Heart left ventricle (tissue), 16 donors: ENCODE measurements at regions not wholly inside any gene's neighbourhood (a gene's known extent, or its start where the extent isn't known, plus 50 kb on each side); places are given as distances from the start of the nearest gene placed in this dataset.

ENCODE experiments used
- ATAC-seq, 4 donors: fragments of 200-7000 bp; cut with Tn5 transposase; one replicate each; pipeline ENCODE4 v1.9.1; 2020 to 2022; ENCODE audit warnings: moderate library complexity in 4 of 4, mild to moderate bottlenecking in 3 of 4, moderate number of reproducible peaks in 1 of 4
- DNase-seq, 5 donors: peaks; one replicate each; pipeline ENCODE4 v3.0.0-alpha.2; 2020
- H3K27ac ChIP-seq, 12 donors: fragments of 200-600 bp; sonication (generic) in 4 of 12; one replicate each; pipeline versions ENCODE4 v1.5.0 to v1.8.0; 2016 to 2022; ENCODE audit warnings: mild to moderate bottlenecking in 2 of 12
- H3K27me3 ChIP-seq, 9 donors: fragments of 200-600 bp; sonication (generic) in 2 of 9; one replicate each; pipeline versions ENCODE4 v1.5.1 to v1.8.0; 2016 to 2022; ENCODE audit warnings: mild to moderate bottlenecking in 3 of 9
- H3K36me3 ChIP-seq, 9 donors: fragments of 200-600 bp; sonication (generic) in 2 of 9; one replicate each; pipeline versions ENCODE4 v1.5.0 to v1.8.0; 2018 to 2022; ENCODE audit warnings: mild to moderate bottlenecking in 2 of 9
- H3K4me1 ChIP-seq, 12 donors: fragments of 200-600 bp; sonication (generic) in 4 of 12; one replicate each; pipeline versions ENCODE4 v1.5.0 to v1.8.0; 2016 to 2022; ENCODE audit warnings: mild to moderate bottlenecking in 3 of 12
- H3K4me3 ChIP-seq, 12 donors: fragments of 200-600 bp; sonication (generic) in 4 of 12; one replicate each; pipeline versions ENCODE4 v1.5.0 to v1.8.0; 2017 to 2022; ENCODE audit warnings: mild to moderate bottlenecking in 9 of 12, moderate library complexity in 4 of 12
- H3K9me3 ChIP-seq, 12 donors: fragments of 200-600 bp; sonication (generic) in 4 of 12; one replicate each; pipeline versions ENCODE4 v1.5.0 to v1.8.0; 2016 to 2022; ENCODE audit warnings: mild to moderate bottlenecking in 1 of 12
- POLR2A ChIP-seq, 2 donors: fragments of 450-650 bp; IDR thresholded peaks; one replicate each; pipeline ENCODE4 v1.6.1; 2017; ENCODE audit warnings: antibody characterized with exemption in 2 of 2, mild to moderate bottlenecking in 2 of 2, moderate library complexity in 2 of 2
- WGBS, 4 donors: extraction: QIAGEN DNeasy Blood & Tissue Kit in 2 of 4; methylation state at CpG; one replicate each; pipeline versions ENCODE4 v1.1.5 to v1.1.7; 2013 to 2018; 5-methylcytosine and 5-hydroxymethylcytosine counted together
- intact Hi-C, 10 donors: fragments of 100-400 bp; cut with DNase I; formaldehyde crosslinking; loops; one replicate each; pipeline versions ENCODE4 v1.11.1 to v1.14.2; 2022
- TF ChIP-seq, protein P1 (sequence below), 12 donors: fragments of 200-600 bp; sonication (generic) in 4 of 12; IDR thresholded peaks; one replicate each; pipeline versions ENCODE4 v1.5.0 to v1.8.0; 2018 to 2022; ENCODE audit warnings: antibody characterized with exemption in 12 of 12, mild to moderate bottlenecking in 5 of 12
- donor health status: ischemic (EF 13 %, LVEDD 7.1; RV severe dilation, severe dysfunction).
- donor health status: healthy with polysubstance abuse.
- donor health status: DM: no; HTN: yes; CAD: no.
- donor health status: DM: no; HTN: no; CAD: no.
- donor health status: ischemic (EF 25% LVEDD 6.9; RV normal size, moderate dysfunction).
- donor health status: ischemic (EF 25% LVEDD 5.7; RV mildly dilated, moderate dysfunction).
- donor health status: healthy.
- donor health status: DM: yes; HTN: yes; CAD: no.
- donor health status: ischemic (EF 35%, LVEDD 5.7; RV mildly dilated, moderate dysfunction).
- donor health status: nonischemic (EF 11% LVEDD 7.7; RV severe dilation, severe dysfunction).
- donor health status: DM: yes; HTN: yes; CAD: no.
- donor health status: PGD.
- donor health status: ischemic (EF 29% LVEDD 5.4; RV normal size, mild dysfunction).
- donor health status: nonischemic (EF 23%, LVEDD 6.1; RV moderate dilation, normal function).

DNA sequence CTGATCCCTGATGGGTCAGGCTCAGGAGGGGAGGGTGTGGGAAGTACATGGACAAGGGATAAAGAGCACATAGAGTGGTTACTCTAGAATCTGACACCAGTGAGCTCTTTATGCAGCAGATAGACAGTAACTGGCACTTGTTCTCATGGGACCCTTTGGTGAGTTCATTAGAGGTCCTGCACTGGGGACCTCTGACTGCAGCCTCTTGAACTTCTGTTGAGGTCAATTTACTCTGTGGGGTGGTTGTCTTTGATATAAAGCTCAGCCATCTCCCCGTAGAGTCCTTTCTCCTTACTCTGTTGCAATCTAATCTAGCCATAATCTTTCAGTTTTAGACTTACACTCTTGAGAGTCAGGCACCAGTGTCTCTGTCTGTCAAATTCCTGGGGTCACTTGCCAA, 222.4 kb downstream of the GPAT3 start:
- intact Hi-C loops, result no loop called here
- 61 to 85% (median 74%) methylated on average over 1 of the region's 1 CpG for WGBS, 4 donors
- Histone ChIP-seq H3K27ac (no peak overlapping the region), H3K36me3 (no peaks in the 10 kb centered on the region), H3K4me3 (no peak overlapping the region), H3K4me1 (no peaks in the 10 kb centered on the region), H3K27me3 (no peaks in the 10 kb centered on the region), H3K9me3 (no peaks in the 10 kb centered on the region)
- ATAC-seq, result no peak
- no peak for TF ChIP-seq POLR2A (IDR thresholded peaks at IDR 0.05)
- DNase-seq, result no peak

GRCh38 chr4:83757121-83757621, 221.3 kb downstream of the GPAT3 start:
- DNase-seq (no peak), ATAC-seq (peak in 3 of 4 donors; percentile 36 to 78 (median 42))
- no peaks in the 10 kb centered on the region for H3K27me3 ChIP-seq
- no peak overlapping the region for H3K4me3 ChIP-seq
- H3K4me1 ChIP-seq, result no peaks in the 10 kb centered on the region
- no peaks in the 10 kb centered on the region for H3K36me3 ChIP-seq
- H3K27ac ChIP-seq, result no peak overlapping the region
- no peaks in the 10 kb centered on the region for H3K9me3 ChIP-seq
- 36 to 42% (median 39%) methylated on average over 2 of the region's 2 CpGs for WGBS, 4 donors
- intact Hi-C loops, result no loop called here
- TF ChIP-seq POLR2A (IDR thresholded peaks at IDR 0.05), result no peak
- TF ChIP-seq, protein P1, sequence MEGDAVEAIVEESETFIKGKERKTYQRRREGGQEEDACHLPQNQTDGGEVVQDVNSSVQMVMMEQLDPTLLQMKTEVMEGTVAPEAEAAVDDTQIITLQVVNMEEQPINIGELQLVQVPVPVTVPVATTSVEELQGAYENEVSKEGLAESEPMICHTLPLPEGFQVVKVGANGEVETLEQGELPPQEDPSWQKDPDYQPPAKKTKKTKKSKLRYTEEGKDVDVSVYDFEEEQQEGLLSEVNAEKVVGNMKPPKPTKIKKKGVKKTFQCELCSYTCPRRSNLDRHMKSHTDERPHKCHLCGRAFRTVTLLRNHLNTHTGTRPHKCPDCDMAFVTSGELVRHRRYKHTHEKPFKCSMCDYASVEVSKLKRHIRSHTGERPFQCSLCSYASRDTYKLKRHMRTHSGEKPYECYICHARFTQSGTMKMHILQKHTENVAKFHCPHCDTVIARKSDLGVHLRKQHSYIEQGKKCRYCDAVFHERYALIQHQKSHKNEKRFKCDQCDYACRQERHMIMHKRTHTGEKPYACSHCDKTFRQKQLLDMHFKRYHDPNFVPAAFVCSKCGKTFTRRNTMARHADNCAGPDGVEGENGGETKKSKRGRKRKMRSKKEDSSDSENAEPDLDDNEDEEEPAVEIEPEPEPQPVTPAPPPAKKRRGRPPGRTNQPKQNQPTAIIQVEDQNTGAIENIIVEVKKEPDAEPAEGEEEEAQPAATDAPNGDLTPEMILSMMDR (IDR thresholded peaks at IDR 0.05), result no peak

DNA sequence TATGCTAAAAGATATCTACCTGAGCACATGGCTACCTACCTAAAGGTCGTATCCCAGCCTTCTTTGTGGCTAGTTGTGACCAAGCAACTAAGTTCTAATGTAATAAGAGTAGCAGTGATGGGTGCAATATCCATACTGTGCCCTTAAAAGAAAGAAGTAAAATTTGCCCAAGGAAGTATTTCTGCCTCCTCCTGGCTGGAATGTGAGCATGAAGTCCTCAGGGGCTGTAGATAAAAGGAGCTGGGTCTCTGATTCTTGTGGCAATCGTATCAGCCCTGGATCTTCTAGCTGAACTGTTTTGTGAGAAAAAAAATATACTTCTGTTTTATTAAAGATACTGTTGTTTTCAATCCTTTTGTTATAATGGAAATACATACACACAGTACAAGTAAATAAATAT, 217.4 kb downstream of the GPAT3 start:
- Histone ChIP-seq H3K27ac (no peak overlapping the region), H3K36me3 (no peaks in the 10 kb centered on the region), H3K27me3 (no peaks in the 10 kb centered on the region), H3K4me3 (no peak overlapping the region), H3K4me1 (no peaks in the 10 kb centered on the region), H3K9me3 (no peaks in the 10 kb centered on the region)
- ATAC-seq (no peak), DNase-seq (no peak)
- TF ChIP-seq, protein P1 (IDR thresholded peaks at IDR 0.05), result no peak
- WGBS, 4 donors, result 43 to 56% (median 49%) methylated on average over 2 of the region's 2 CpGs
- intact Hi-C loops, result no loop called here

GRCh38 chr4:83751336-83751949, 215.5 kb downstream of the GPAT3 start:
- intact Hi-C loops, result no loop called here
- Histone ChIP-seq H3K4me1 (no peaks in the 10 kb centered on the region), H3K27me3 (no peaks in the 10 kb centered on the region), H3K4me3 (no peak overlapping the region), H3K9me3 (no peaks in the 10 kb centered on the region), H3K36me3 (no peaks in the 10 kb centered on the region), H3K27ac (no peak overlapping the region)
- WGBS, 4 donors, result 54 to 89% (median 63%) methylated on average over 1 of the region's 1 CpG
- no peak for DNase-seq
- ATAC-seq, result no peak
- TF ChIP-seq POLR2A (IDR thresholded peaks at IDR 0.05), result no peak
- TF ChIP-seq, protein P1 (IDR thresholded peaks at IDR 0.05), result no peak

GRCh38 chr4:83748711-83749110, 212.8 kb downstream of the GPAT3 start:
- Histone ChIP-seq H3K4me1 (no peaks in the 10 kb centered on the region), H3K4me3 (no peak overlapping the region), H3K27me3 (no peaks in the 10 kb centered on the region), H3K9me3 (no peaks in the 10 kb centered on the region), H3K27ac (no peak overlapping the region), H3K36me3 (no peaks in the 10 kb centered on the region)
- intact Hi-C loops, result no loop called here
- DNase-seq, result no peak
- TF ChIP-seq, protein P1 (IDR thresholded peaks at IDR 0.05), result no peak
- TF ChIP-seq POLR2A (IDR thresholded peaks at IDR 0.05), result no peak
- 92 to 98% (median 93%) methylated on average over 2 of the region's 2 CpGs for WGBS, 4 donors
- ATAC-seq, result no peak
